Suppressor macrophage treated with lipopolysaccharide for 1 hour (primary cell): ENCODE measurements at regions not wholly inside any gene's neighbourhood (a gene's known extent, or its start where the extent isn't known, plus 50 kb on each side); places are given as distances from the start of the nearest gene placed in this dataset.

ENCODE experiments used
- DNase-seq, 3 donors: peaks; one replicate each; pipeline ENCODE4 v3.0.0-alpha.2; 2020 to 2022

DNA sequence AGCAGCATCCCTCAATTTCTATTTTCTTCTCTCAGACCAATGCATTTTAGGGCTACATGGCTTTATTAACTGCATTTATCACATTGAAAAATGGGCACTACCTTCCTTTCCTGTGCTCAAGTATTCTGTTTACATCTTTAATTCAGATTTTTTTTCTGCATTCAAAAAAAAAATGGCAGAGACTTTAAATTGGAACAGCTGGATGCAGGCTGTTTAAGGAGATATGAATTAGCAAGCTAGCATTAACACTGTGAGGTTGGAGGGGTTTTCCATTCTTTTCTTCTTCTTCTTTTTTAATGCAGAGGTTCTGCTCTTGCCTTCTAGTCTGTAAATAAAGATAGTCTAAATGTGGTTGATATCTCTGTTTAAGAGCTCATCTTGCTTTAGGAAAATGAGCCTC is 242.9 kb upstream of the RBFOX1 start:
- DNase-seq: no peak

DNA sequence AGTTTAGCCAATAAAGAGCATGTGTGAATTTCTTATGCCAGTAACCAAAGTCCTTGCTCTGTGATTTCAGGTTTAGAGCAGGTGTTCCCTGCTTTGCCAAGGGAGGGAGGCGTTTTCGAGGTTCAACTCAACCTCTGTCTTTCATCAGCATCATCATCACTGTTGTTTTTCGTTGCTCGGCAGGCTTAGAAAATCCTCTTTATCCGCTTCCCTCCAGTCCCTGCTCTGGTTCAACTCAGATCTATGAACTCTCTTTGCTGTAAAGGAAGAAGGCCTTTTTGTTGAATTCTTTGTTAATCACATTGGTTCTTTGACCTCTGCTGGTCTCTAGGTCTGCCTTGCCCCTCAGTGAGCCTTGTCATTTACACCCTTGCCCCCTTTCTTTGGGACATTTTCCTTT is 243.9 kb upstream of the RBFOX1 start:
- DNase-seq: no peak

DNA sequence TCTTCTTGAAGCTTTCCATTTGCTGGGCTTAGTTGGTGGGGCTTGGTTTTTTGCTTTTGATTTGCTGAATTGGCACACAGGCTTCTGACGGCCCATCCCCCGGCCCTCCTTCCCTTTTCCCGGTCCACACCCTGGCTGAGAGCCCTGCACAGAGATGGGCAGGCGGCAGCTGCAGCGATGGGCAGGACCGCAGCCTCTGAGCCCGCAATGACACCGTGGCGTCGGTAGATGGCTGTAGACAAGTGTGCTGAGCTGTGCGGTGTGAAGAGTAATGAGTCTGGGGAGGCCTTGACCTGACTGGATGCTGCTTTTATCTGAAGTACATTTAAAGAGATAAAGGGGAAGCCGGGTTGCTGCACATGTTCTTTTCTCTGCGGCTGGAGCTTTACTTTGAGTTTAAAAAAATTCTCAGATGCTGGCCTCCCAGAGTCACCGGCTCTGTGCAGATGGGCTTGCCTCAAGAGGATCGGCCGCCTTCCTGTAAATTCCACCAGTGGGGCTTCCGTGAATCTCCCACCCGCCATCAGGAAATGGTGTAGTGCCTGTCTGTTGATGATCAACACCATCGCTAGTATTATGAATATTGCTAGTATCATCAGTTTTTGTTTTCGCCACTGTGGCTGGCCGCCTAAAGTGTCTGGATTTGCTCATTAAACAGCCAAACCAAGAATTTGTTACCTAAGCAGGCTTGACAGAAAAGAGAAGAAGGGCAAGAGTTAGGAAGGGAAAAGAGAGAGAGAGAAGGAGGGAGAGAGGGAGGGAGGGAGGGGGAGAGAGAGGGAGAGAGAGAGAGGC is 245.6 kb upstream of the RBFOX1 start:
- peak in 1 of 3 donors; percentile 0 for DNase-seq

DNA sequence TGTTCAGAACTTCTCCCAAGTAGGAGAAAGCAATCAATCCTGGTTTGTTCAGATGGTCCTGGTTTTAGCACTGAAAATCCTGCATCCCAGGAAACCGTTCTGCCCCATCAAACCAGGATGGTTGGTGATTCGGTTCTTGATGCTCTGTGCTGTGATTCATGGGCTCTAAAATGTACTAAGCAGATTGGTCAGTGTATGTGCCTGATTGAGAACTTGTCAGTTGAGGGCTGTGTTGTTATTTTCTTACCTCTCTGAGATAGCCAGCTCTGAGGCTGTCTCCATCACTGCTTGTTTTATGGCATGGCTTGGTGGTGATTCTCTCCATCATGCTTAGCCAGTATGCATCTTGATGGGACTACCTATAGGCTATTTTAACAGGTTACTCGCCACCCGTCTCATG is 246.9 kb upstream of the RBFOX1 start:
- no peak for DNase-seq

DNA sequence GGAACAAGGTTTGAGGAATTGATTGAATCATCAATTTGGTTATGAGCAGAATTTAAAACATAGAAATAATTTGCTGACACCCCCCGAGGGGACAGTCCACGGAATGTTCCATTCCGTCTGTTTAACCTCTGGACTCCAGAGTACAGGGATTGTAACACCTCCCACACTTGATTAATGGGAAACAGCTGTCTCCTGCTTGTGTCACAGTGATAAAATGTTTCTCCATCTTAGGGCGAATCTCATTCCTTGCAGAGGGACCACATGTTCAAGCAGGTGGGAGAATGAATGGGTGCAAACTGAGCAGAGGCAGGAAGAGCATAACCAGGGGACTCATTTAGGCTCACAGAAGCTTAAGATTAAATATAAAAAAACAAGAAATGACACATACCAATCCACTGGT is 249.5 kb upstream of the RBFOX1 start:
- DNase-seq: no peak

DNA sequence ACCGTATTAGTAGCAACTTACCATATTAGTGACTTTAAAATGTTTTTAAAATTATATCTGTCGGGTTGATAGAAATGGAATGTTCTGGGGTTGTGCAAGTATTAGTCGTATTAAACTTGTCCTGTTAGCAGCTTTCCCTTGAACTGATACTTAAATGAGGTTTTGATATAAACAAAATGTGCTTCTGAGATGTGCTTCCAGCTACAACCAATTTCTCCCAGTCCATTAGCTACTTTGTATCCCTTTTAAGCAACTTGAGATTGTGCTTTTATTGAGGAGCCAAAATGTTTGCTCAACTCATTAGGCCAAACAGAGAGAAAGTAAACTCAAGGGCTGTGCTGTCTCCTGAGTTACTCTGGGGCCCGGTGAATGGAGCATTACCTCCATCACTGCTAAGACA is 255.0 kb upstream of the RBFOX1 start:
- no peak for DNase-seq

DNA sequence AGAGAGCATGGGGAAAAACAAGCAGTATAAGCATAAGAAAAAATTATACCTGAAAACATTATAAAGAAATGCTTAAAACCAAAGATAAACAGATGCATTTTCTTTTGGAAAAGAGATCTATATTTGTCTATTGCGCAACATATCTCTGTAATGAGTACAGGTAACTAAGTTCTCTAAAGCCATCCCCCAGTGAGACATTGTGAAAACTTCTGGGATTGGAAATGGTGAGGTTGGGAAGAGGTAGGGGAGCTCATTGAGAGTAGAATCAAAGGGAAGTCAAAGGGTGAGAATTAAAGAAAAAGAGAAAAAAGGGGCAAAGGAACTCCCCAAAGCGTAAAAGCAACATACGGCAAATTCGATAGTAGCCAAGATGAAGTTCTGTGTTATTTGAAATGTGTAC is 257.9 kb upstream of the RBFOX1 start:
- no peak for DNase-seq

DNA sequence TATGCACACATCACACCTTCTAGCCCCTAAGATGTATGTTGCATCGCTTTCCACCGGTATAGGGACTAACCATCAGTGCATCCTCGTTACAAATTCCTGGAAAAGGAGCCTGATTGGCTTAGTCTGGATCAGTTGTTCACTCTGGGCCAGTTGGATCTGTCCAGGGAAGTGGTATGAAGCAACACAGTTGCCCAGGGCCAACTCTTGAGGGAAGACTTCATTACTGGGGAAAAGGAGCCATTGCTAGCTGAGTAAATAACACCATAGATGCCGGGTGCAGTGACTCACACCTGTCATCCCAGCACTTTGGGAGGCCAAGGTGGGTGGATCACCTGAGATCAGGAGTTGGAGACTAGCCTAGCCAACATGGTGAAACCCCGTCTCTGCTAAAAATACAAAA is 275.2 kb upstream of the RBFOX1 start:
- DNase-seq: no peak

DNA sequence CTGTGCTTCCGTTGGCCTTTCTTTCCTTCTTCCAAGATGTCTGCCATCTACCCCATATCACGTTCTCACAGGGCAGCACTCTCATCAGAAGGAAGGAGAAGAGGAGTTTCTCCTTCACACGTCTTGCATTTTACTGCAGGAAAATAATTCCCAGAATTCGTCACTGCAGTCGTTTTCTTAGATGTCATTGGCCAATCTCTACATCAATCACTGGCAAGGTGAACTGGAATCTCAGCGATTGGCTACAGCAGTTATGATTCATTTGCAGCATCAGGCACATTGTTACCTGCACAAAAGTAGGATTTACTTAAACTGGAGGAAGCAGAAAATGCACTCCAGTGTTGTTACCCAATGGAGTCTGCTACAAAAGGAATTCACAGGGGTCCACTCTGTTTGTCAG is 277.2 kb upstream of the RBFOX1 start:
- DNase-seq: no peak

DNA sequence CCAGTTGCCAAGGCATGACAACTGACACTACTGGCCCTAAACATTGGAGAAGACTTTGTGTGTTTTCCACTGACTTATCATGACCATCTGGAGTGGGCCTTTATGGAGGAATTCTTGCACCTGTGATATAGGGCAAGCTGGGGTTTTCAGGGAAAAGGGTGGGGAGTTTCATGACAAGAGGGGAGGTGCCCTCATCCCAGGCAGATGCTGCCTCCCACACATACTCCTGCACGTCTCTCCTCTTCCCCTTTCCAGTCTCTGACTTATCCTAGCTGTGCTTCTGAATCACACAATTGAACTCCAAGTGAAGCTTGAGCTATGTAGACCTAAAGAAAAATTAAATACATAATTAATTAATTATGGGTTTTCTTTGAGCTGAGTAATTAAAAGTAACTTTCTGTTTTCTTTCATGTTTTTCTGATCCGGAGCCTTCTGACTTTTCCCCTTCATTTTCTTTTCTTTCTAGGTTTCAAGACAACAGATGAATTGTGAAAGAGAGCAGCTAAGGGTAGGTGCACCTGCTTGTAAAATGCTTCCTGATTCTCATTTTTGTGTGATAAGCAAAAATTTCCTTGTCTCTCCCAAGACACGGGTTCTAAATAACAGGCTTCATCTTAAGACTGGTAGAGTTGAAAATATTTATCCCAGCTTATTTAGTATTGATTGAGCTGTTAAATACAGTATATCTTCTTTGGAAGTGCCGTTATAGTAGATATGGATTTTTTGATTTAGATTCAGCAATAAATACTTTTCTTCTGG is 280.9 kb upstream of the RBFOX1 start:
- DNase-seq: no peak

DNA sequence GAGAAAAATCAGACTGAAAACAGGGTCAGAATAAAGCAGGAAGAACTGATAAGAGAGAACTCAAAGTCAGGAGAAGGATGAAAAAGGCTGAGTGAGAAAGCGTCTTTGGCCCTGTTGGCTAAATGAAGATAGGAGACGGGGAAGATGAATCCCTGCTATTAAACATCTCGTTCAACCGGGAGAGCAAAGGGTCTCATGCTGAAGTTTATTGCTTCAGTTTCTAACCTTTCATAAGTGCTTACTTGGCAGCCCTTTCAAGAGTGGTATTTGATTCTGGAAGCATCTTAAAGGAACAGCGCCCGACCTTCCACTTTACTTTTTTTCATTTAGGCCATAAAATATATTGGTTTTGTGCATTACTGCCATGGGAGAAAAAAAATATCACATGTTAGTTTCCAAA is 288.3 kb upstream of the RBFOX1 start:
- DNase-seq: no peak

DNA sequence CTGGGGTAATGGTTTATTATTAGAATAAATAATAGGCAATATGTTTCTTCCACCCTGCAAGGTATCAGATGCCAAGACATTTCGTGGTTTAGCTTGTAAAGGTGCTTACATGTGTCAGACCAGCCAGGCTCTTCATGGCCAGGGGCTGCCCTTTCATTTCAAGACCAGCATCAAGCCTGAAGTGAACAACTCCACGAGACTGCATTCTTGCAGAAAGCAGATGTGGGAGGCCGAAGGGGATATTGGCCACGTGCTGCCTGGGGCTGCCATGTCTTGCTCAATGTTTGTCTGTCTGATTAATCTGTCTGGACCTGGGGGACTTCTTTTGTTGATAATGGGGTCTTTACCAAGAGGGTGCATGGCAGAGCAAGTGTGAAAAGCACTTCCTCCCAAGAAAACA is 294.2 kb upstream of the RBFOX1 start:
- no peak for DNase-seq

DNA sequence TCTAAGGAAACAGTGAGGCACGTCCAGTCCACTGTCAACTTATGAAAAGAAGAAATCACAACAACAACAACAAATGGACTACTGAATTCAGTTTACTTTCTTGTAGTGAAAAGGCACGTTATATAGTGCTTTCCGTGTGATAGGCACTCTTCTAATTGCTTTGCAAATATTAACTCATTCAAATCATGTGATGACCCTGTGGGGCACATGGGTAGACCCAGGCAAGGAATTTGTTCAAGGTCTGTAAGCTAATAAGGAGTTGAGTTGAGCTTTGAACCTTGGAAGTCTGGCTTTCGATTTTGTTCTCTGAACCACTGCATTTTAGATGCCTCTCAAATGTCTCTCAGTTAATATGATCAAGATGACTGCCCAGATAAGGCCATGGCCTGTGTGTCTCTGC is 295.1 kb upstream of the RBFOX1 start:
- DNase-seq: no peak

DNA sequence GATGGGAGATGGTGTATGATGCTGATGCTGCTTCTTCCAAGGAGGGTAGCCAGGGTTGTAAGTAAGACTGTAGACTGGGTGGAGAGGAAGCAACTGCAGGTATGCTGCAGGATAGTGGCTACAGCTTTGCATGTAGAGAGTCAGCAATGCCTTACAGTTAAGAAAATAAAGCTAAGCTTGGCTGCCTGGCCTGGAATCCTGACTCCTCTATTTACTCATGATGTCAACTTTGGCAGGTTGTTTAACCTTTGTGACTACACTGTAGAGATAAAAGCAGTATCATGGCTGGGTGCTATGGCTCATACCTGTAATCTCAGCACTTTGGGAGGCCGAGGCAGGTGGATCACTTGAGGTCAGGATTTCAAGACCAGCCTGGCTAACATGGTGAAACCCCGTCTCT is 301.6 kb upstream of the RBFOX1 start:
- DNase-seq: no peak

DNA sequence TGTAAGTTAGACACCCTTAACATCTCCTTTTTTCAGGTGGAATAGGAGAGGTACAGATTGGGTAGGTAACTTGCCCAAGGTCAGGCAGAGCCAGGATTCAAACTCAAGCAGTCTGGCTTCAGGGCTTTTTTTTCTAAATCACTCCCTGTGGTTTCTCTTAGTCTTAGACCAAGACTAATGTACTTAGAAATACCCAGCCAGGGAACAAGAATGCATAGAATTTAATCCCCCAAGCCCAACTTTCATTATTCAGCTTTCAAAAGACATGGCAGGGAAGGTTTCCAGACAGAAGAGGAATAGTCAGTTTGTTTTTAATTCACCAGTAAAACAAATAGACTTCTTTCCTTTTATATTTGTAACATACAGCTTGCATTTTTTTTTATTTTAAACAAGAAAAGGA is 305.2 kb upstream of the RBFOX1 start:
- no peak for DNase-seq

DNA sequence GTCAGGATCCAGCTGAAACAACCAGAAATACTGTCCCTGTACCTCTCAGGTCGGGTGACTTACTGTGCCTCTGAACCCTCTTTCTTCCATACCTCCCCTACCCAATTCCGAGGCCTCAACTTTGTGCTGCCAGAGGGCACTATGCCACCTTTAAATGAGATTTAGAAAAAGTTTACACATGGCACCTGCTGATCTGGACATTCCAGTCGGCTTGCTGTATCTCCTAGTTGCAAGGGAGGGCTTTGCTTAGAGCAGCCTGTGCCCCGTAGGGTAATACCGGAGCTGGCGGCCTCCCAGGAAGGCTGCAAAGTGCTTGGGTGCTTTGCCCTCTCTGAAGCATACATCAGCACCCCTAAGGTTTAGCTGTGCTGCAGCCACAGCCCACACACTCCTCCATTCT is 306.0 kb upstream of the RBFOX1 start:
- DNase-seq: no peak

DNA sequence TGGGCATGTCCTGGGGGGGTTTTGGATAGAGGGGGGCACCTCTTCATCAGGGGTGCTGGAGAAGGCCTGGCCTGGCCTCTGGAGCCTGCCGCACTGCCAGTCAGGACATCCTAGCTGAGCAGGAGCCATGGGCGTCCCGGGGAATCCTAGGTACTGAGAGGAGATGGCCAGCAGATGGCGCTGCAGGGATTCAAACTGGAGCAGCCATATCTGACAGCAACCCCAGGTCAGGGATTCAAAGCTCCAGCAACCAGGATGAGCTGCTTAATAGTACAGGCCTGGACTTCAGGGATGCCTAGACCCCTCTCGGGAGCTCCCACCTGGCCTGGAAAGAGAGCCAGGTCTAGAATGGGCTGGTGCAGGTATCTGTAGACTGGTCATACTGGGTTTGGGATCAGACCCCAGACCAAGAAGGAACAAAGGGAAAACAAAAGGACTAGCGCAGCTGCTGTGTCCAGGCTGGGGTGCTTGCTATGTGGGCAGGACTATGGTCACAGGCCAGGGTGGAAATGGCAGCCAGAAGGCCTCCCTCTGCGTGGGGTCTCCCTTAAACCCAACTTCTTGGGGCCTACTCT is 306.9 kb upstream of the RBFOX1 start:
- peak; percentile 65 to 87 (median 74) for DNase-seq

DNA sequence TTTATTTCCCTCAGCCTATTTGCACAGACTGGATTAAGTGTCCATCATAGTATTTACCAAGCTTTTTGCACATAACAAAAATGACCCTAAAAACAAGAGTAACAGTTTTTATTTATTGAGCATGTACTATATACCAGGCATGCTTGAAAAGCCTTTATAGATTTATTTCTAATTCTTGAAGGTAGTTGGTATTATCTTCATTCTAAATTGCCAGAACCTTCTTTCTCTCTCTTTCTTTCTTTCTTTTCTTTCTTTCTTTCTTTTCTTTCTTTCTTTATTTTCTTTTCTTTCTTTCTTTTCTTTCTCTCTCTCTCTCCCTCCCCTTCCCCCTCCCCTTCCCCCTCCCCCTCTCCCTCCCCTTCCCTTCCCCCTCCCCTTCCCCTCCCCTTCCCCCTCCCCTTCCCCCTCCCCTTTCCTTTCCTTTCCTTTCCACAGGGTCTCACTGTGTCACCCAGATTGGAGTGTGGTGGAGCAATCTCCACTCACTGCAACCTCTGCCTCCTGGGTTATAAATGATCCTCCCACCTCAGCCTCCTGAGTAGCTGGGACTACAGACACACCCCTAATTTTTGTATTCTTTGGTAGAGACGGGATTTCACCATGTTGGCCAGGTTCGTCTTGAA is 310.9 kb upstream of the RBFOX1 start:
- no peak for DNase-seq

DNA sequence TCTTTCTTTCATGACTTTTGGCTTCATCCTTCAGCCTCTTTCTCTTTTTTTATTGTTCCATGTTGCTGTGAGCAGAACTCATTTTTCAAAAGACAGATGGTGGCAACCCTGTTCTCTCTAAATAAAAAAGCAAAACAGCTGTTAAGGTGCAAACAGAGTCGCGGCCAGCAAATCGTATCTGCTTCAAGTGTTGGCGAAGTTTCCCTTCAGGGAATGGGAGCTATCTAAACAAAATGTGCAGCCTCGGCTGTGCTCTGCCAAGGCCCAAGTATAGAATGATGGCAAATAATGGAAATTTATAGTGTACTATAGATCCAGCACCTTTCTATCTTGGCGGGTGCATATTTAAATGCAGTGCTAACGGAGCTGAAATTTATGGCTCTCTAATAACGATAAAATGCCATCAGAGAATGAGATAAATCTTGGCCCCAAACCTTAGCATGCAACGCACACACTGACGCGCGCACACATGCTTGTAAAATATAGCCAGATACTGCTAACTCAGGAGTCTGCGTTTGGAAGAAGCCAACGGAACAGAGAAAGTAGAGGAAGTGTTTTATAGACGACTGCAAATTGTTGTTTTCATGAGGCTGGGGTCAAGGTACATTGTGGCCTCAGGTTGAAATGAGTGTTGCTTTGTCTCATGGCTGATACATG is 315.5 kb upstream of the RBFOX1 start:
- DNase-seq: no peak

DNA sequence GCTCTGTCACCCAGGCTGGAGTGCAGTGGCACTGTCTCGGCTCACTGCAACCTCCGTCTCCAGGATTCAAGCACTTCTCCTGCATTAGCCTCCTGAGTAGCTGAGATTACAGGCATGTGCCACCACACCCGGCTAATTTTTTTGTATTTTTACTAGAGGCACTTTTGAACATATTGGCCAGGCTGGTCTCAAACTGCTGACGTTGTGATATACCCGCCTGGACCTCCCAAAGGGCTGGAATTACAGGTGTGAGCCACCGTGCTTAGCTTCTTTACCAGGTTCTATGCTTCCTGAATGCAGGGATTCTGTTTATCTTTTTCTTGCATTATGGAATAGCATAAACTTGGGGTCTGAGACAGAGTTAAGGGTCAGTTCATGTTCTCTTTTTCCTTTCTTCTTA is 317.9 kb upstream of the RBFOX1 start:
- no peak for DNase-seq

DNA sequence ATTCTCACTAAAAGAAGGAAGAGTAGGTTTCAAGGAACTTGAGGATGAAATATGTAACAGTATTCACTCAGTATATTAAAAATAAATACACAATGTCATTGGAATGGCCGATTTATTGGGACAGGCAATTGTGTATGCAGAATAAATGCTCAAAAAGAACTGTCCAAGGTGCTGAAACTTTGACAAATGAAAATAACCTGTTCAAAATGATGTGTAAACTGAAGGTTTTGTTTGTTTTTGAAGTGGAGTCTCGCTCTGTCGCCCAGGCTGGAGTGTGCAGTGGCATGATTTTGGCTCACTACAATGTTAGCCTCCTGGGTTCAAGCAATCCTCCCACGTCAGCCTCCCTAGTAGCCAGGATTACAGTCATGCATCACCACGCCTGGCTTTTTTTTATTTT is 318.7 kb upstream of the RBFOX1 start:
- DNase-seq: peak in 2 of 3 donors; percentile 20 to 37

DNA sequence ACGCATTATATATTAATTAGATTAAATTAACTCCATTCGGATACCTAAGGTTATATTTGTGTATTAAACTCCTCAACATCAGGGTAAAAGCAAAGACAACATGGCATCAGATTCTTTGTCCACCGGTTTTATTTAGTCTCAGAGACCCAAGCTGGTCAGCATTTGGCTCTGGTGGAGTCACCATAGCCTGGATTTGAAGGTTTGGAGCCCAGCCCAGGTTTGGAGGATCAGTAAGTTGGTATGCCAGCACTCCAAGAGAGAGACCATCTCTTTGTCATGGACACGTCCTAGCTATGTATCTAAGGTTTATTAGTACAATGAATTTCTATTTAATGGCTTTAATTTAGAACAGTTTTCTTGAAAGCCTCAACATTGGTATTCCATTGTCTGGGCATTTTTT is 328.4 kb upstream of the RBFOX1 start:
- no peak for DNase-seq

DNA sequence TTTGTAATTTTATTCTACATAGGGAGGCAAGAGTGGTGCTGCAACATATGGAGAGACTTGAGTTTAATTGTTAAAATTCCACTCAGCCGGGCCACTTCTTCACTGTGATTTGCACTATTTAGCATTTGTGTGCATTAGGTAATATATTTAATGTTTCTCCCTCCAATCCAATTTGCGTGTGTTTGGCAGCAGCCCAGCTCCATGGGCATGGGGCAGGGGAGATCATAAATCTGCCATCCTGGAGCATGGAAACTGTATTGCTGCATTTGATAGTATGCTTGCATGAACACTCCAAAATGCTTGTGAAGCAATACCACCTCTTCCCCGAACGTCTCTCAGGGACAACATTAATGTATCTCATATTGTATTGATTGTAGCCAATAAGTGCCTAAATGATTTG is 339.1 kb upstream of the RBFOX1 start:
- DNase-seq: no peak
